Dedifferentiated amniotic fluid mesenchymal stem cell (primary cell): ENCODE measurements at regions not wholly inside any gene's neighbourhood (a gene's known extent, or its start where the extent isn't known, plus 50 kb on each side); places are given as distances from the start of the nearest gene placed in this dataset.
"Not testable (repeated sequence)": the region's sequence is repeated elsewhere in the genome, so short reads cannot be mapped to it uniquely, and the experiment has no call there.

Experiments used
- DNase-seq: peaks from one replicate; pipeline ENCODE4 v3.0.0-alpha.2; 2016; ENCODE audit errors: extremely low spot score

GRCh38 chr4:100633269-100633668, 115.4 kb upstream of the EMCN start:
- DNase-seq, result no peak

- DNase-seq, result no peak
These were observed 114.3 kb upstream of the EMCN start for GRCh38 chr4:100632163-100632562.

GRCh38 chr4:100631281-100631968, 113.6 kb upstream of the EMCN start:
- DNase-seq, result no peak

GRCh38 chr4:100630341-100630740, 112.5 kb upstream of the EMCN start:
- DNase-seq, result no peak

GRCh38 chr4:100609810-100610209, 92.0 kb upstream of the EMCN start:
- no peak for DNase-seq

GRCh38 chr4:100608651-100609050, 90.8 kb upstream of the EMCN start:
- DNase-seq, result not testable (repeated sequence)

- DNase-seq, result no peak
These were observed 87.3 kb upstream of the EMCN start for GRCh38 chr4:100605144-100605543.

GRCh38 chr4:100593935-100594334, 76.1 kb upstream of the EMCN start:
- no peak for DNase-seq

- DNase-seq, result no peak
These were observed 73.5 kb upstream of the EMCN start for GRCh38 chr4:100591161-100591876.

GRCh38 chr4:100590325-100590724, 72.5 kb upstream of the EMCN start:
- peak; percentile 20 for DNase-seq

- peak; percentile 36 for DNase-seq
These were observed 70.3 kb upstream of the EMCN start for GRCh38 chr4:100588076-100588475.

GRCh38 chr4:100582146-100582545, 64.3 kb upstream of the EMCN start:
- no peak for DNase-seq

GRCh38 chr4:100581337-100581736, 63.5 kb upstream of the EMCN start:
- no peak for DNase-seq

GRCh38 chr4:100576570-100576969, 58.7 kb upstream of the EMCN start:
- DNase-seq, result no peak

GRCh38 chr4:100574607-100575006, 56.8 kb upstream of the EMCN start:
- no peak for DNase-seq

GRCh38 chr4:100569196-100569595, 51.4 kb upstream of the EMCN start:
- no peak for DNase-seq
